GM18909 (cell line): ENCODE measurements at regions not wholly inside any gene's neighbourhood (a gene's known extent, or its start where the extent isn't known, plus 50 kb on each side); places are given as distances from the start of the nearest gene placed in this dataset.

Experiments used
- ATAC-seq: cut with Tn5 transposase; IDR thresholded peaks from one replicate; pipeline ENCODE4 v1.9.1; 2021; ENCODE audit warnings: mild to moderate bottlenecking; ENCODE audit not compliant: unreplicated experiment, poor library complexity

GRCh38 chr1:60757485-60757884 is 324.9 kb upstream of the NFIA start:
- no peak for ATAC-seq

- ATAC-seq, result no peak
Measured at GRCh38 chr1:60753036-60753900, 329.1 kb upstream of the NFIA start.

GRCh38 chr1:60751306-60751705 is 331.1 kb upstream of the NFIA start:
- ATAC-seq, result no peak

GRCh38 chr1:60747353-60747752 is 335.0 kb upstream of the NFIA start:
- no peak for ATAC-seq

- ATAC-seq, result no peak
Measured at GRCh38 chr1:60746278-60746791, 336.0 kb upstream of the NFIA start.

GRCh38 chr1:60745484-60745883 is 336.9 kb upstream of the NFIA start:
- ATAC-seq, result no peak

GRCh38 chr1:60742339-60742738 is 340.0 kb upstream of the NFIA start:
- ATAC-seq, result no peak

- ATAC-seq, result no peak
Measured at GRCh38 chr1:60740154-60740553, 342.2 kb upstream of the NFIA start.

GRCh38 chr1:60739729-60740128 is 342.6 kb upstream of the NFIA start:
- ATAC-seq, result no peak

- ATAC-seq, result no peak
Measured at GRCh38 chr1:60732977-60733401, 349.4 kb upstream of the NFIA start.

- ATAC-seq, result no peak
Measured at GRCh38 chr1:60731321-60731720, 351.0 kb upstream of the NFIA start.

- ATAC-seq, result no peak
Measured at GRCh38 chr1:60727552-60727951, 354.8 kb upstream of the NFIA start.

GRCh38 chr1:60716472-60716871 is 365.9 kb upstream of the NFIA start:
- ATAC-seq, result no peak

GRCh38 chr1:60715970-60716369 is 366.4 kb upstream of the NFIA start:
- no peak for ATAC-seq

- no peak for ATAC-seq
Measured at GRCh38 chr1:60709426-60709825, 372.9 kb upstream of the NFIA start.

- no peak for ATAC-seq
Measured at GRCh38 chr1:60705026-60705425, 377.3 kb upstream of the NFIA start.

- ATAC-seq, result no peak
Measured at GRCh38 chr1:60703155-60703554, 379.2 kb upstream of the NFIA start.

- ATAC-seq, result no peak
Measured at GRCh38 chr1:60699325-60699724, 383.0 kb upstream of the NFIA start.

- ATAC-seq, result no peak
Measured at GRCh38 chr1:60697204-60697994, 385.0 kb upstream of the NFIA start.

- ATAC-seq, result no peak
Measured at GRCh38 chr1:60696512-60696911, 385.8 kb upstream of the NFIA start.

GRCh38 chr1:60695716-60696171 is 386.6 kb upstream of the NFIA start:
- ATAC-seq, result no peak
